HEK293 (cell line): ENCODE measurements at regions not wholly inside any gene's neighbourhood (a gene's known extent, or its start where the extent isn't known, plus 50 kb on each side); places are given as distances from the start of the nearest gene placed in this dataset.

Experiments used
- CTCF ChIA-PET: fragments of 350-600 bp; formaldehyde crosslinking; extraction: SDS; loops from one replicate; lab custom pipeline; 2021; ENCODE audit warnings: antibody characterized with exemption; lab: Yijun Ruan, JAX
- POLR2A ChIA-PET: fragments of 300-600 bp; formaldehyde crosslinking; extraction: SDS; loops from one replicate; lab custom pipeline; 2020; ENCODE audit warnings: antibody characterized with exemption, inconsistent platforms; lab: Yijun Ruan, JAX
- H3K27ac ChIP-seq: fragments of 200-500 bp; sonication (Bioruptor generic); 2 replicates; pipeline ENCODE4 v1.5.1; 2014; ENCODE audit warnings: low read depth, low read length, control low read depth, inconsistent platforms; ENCODE audit errors: extremely low read depth
- H3K36me3 ChIP-seq, 2 experiments: fragments of 200-500 bp in 1 of 2; sonication (Bioruptor generic) in 1 of 2; 1 replicate in 1 of 2; 2 replicates in 1 of 2; pipeline ENCODE4 v1.5.1; 2014 to 2017; ENCODE audit warnings: inconsistent platforms in 2 of 2, low read length in 2 of 2; ENCODE audit not compliant: control insufficient read depth in 2 of 2, insufficient read depth in 1 of 2
- H3K4me1 ChIP-seq: fragments of 200-500 bp; sonication (Bioruptor generic); 2 replicates; pipeline ENCODE4 v1.5.1; 2014; ENCODE audit warnings: mild to moderate bottlenecking, low read length, inconsistent platforms; ENCODE audit not compliant: control insufficient read depth, insufficient read depth
- H3K4me3 ChIP-seq: 2 replicates; pipeline ENCODE4 v1.5.1; 2011; ENCODE audit warnings: low read depth, mild to moderate bottlenecking, control low read depth, low read length, moderate library complexity
- H3K9me3 ChIP-seq: fragments of 200-500 bp; sonication (Bioruptor generic); 2 replicates; pipeline ENCODE4 v1.5.1; 2014; ENCODE audit warnings: low read depth, low read length, inconsistent platforms; ENCODE audit not compliant: control insufficient read depth, insufficient read depth
- EGR2 ChIP-seq: fragments of 450-650 bp; formaldehyde crosslinking; IDR thresholded peaks from 2 replicates; pipeline ENCODE4 v1.5.1; 2016; ENCODE audit warnings: low read depth, missing biosample characterization, missing genetic modification characterization
- GLI2 ChIP-seq: fragments of 450-650 bp; formaldehyde crosslinking; IDR thresholded peaks from 2 replicates; pipeline ENCODE4; 2017; ENCODE audit warnings: missing biosample characterization, missing genetic modification characterization, low read depth, borderline replicate concordance
- HOXC10 ChIP-seq: sonication (generic); formaldehyde crosslinking; IDR thresholded peaks from 2 replicates; pipeline ENCODE4 v1.8.1; 2023; ENCODE audit warnings: mild to moderate bottlenecking, missing genetic modification reagents
- KLF16 ChIP-seq: fragments of 450-650 bp; formaldehyde crosslinking; IDR thresholded peaks from 2 replicates; pipeline ENCODE4 v1.5.1; 2017; ENCODE audit warnings: missing biosample characterization, missing genetic modification characterization
- KLF17 ChIP-seq: fragments of 450-650 bp; formaldehyde crosslinking; IDR thresholded peaks from 2 replicates; pipeline ENCODE4 v1.5.1; 2016; ENCODE audit warnings: missing biosample characterization, missing genetic modification characterization
- OVOL3 ChIP-seq: fragments of 450-650 bp; formaldehyde crosslinking; IDR thresholded peaks from 2 replicates; pipeline ENCODE4 v1.5.1; 2016; ENCODE audit warnings: missing biosample characterization, missing genetic modification characterization
- PRDM1 ChIP-seq: fragments of 450-650 bp; formaldehyde crosslinking; IDR thresholded peaks from 2 replicates; pipeline ENCODE4; 2016; ENCODE audit warnings: missing biosample characterization, missing genetic modification characterization
- ZBTB1 ChIP-seq: fragments of 450-650 bp; formaldehyde crosslinking; IDR thresholded peaks from 2 replicates; pipeline ENCODE4 v1.5.1; 2016; ENCODE audit warnings: missing biosample characterization, missing genetic modification characterization
- ZBTB17 ChIP-seq: fragments of 450-650 bp; formaldehyde crosslinking; IDR thresholded peaks from 2 replicates; pipeline ENCODE4 v1.5.1; 2016; ENCODE audit warnings: missing biosample characterization, missing genetic modification characterization
- ZFHX2 ChIP-seq: fragments of 450-650 bp; formaldehyde crosslinking; conservative IDR thresholded peaks from 2 replicates; pipeline ENCODE4 v1.5.1; 2016; ENCODE audit warnings: missing biosample characterization, missing genetic modification characterization
- ZNF114 ChIP-seq: fragments of 450-650 bp; formaldehyde crosslinking; IDR thresholded peaks from 2 replicates; pipeline ENCODE4 v1.5.0; 2017; ENCODE audit warnings: missing biosample characterization, missing genetic modification characterization
- ZNF155 ChIP-seq: fragments of 450-650 bp; formaldehyde crosslinking; IDR thresholded peaks from 2 replicates; pipeline ENCODE4 v1.5.1; 2016; ENCODE audit warnings: missing biosample characterization, missing genetic modification characterization
- ZNF16 ChIP-seq: fragments of 450-650 bp; formaldehyde crosslinking; IDR thresholded peaks from 2 replicates; pipeline ENCODE4 v1.5.1; 2016; ENCODE audit warnings: low read depth, missing biosample characterization, missing genetic modification characterization
- ZNF175 ChIP-seq: fragments of 450-650 bp; formaldehyde crosslinking; IDR thresholded peaks from 2 replicates; pipeline ENCODE4 v1.5.1; 2016; ENCODE audit warnings: missing biosample characterization, missing genetic modification characterization
- ZNF184 ChIP-seq: fragments of 450-650 bp; IDR thresholded peaks from 2 replicates; pipeline ENCODE4 v1.5.1; 2018; ENCODE audit warnings: missing biosample characterization, mild to moderate bottlenecking, missing genetic modification characterization
- ZNF23 ChIP-seq: fragments of 450-650 bp; formaldehyde crosslinking; IDR thresholded peaks from 2 replicates; pipeline ENCODE4 v1.5.1; 2016; ENCODE audit warnings: missing biosample characterization, missing genetic modification characterization, borderline replicate concordance
- ZNF266 ChIP-seq: fragments of 450-650 bp; formaldehyde crosslinking; IDR thresholded peaks from 2 replicates; pipeline ENCODE4 v1.5.1; 2016; ENCODE audit warnings: missing biosample characterization, missing genetic modification characterization, low read depth
- ZNF280C ChIP-seq: fragments of 450-650 bp; formaldehyde crosslinking; IDR thresholded peaks from 2 replicates; pipeline ENCODE4 v1.5.1; 2016; ENCODE audit warnings: missing biosample characterization, missing genetic modification characterization
- ZNF292 ChIP-seq: fragments of 450-650 bp; formaldehyde crosslinking; IDR thresholded peaks from 2 replicates; pipeline ENCODE4 v1.5.1; 2016; ENCODE audit warnings: low read depth, missing biosample characterization, missing genetic modification characterization, borderline replicate concordance
- ZNF335 ChIP-seq: fragments of 450-650 bp; formaldehyde crosslinking; conservative IDR thresholded peaks from 2 replicates; pipeline ENCODE4 v1.5.1; 2016; ENCODE audit warnings: missing biosample characterization, missing genetic modification characterization
- ZNF366 ChIP-seq: fragments of 450-650 bp; formaldehyde crosslinking; conservative IDR thresholded peaks from 2 replicates; pipeline ENCODE4 v1.5.1; 2016; ENCODE audit warnings: missing biosample characterization, missing genetic modification characterization
- ZNF394 ChIP-seq: fragments of 450-650 bp; formaldehyde crosslinking; IDR thresholded peaks from 2 replicates; pipeline ENCODE4 v1.5.1; 2016; ENCODE audit warnings: missing biosample characterization, missing genetic modification characterization, mild to moderate bottlenecking, moderate library complexity, borderline replicate concordance
- ZNF404 ChIP-seq: fragments of 450-650 bp; formaldehyde crosslinking; IDR thresholded peaks from 2 replicates; pipeline ENCODE4 v1.5.1; 2017; ENCODE audit warnings: missing biosample characterization, missing genetic modification characterization
- ZNF658 ChIP-seq: fragments of 450-650 bp; formaldehyde crosslinking; IDR thresholded peaks from 2 replicates; pipeline ENCODE4; 2016; ENCODE audit warnings: missing biosample characterization, missing genetic modification characterization
- ZNF830 ChIP-seq: fragments of 450-650 bp; IDR thresholded peaks from 2 replicates; pipeline ENCODE4 v1.5.0; 2018; ENCODE audit warnings: missing biosample characterization, missing genetic modification characterization, low read depth, mild to moderate bottlenecking, moderate library complexity
- ZNF837 ChIP-seq: fragments of 450-650 bp; formaldehyde crosslinking; IDR thresholded peaks from 2 replicates; pipeline ENCODE4 v1.5.1; 2016; ENCODE audit warnings: missing biosample characterization, missing genetic modification characterization
- TF ChIP-seq, protein P1 (sequence below): IDR thresholded peaks from 2 replicates; pipeline ENCODE4 v1.6.1; 2011; ENCODE audit warnings: mild to moderate bottlenecking, low read depth, low read length, borderline replicate concordance

GRCh38 chr3:117836296-117836695 lies 1126.7 kb downstream of the TUSC7 start:
- H3K9me3 ChIP-seq, result no peaks in the 10 kb centered on the region
- H3K4me1 ChIP-seq, result no peaks in the 10 kb centered on the region
- H3K4me3 ChIP-seq, result no peak overlapping the region
- ChIA-PET POLR2A (no interaction called here), CTCF (no interaction called here)
- H3K27ac ChIP-seq, result no peak overlapping the region
- H3K36me3 ChIP-seq, result no peaks in the 10 kb centered on the region
- TF ChIP-seq ZNF266 (tag by site-specific recombination), result no peak
- TF ChIP-seq ZNF335 (tag by site-specific recombination), result no peak
- TF ChIP-seq EGR2, result no peak
- no peak for TF ChIP-seq ZNF658
- no peak for TF ChIP-seq ZBTB1
- no peak for TF ChIP-seq ZNF114
- no peak for TF ChIP-seq ZNF155 (tag by site-specific recombination)
- no peak for TF ChIP-seq PRDM1 (tag by site-specific recombination)
- TF ChIP-seq KLF17 (tag by site-specific recombination), result no peak
- no peak for TF ChIP-seq GLI2
- TF ChIP-seq ZNF830 (tag by site-specific recombination), result no peak
- TF ChIP-seq ZNF837 (tag by site-specific recombination), result no peak
- TF ChIP-seq ZNF292, result no peak
- TF ChIP-seq ZNF184, result no peak
- TF ChIP-seq HOXC10 (CRISPR knock-in tag), result no peak

DNA sequence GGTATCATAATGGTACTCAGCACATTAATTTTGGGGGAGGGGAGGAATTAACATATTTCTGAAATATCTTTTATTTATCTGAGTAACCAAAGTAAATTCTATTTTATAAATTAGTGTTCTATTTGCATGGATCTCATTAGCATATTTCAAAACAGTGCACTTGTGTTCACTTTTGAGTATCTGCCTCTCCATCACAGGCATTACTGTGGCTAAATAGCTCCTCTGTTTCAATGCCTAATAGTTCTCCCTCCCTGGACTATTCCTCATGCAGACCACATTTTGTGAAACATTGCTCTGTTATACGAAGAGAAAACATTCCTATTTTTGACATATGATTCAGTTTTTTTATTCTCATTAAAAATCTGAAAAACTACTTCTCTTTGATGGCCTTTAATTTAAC lies 1127.8 kb downstream of the TUSC7 start:
- Histone ChIP-seq H3K4me3 (no peak overlapping the region), H3K27ac (no peak overlapping the region), H3K4me1 (peaks cover 3% of the 10 kb centered on the region; the same call in 1 of the 2 replicates), H3K9me3 (no peaks in the 10 kb centered on the region), H3K36me3 (no peaks in the 10 kb centered on the region)
- CTCF ChIA-PET, result no interaction called here
- TF ChIP-seq ZNF394 (no peak), ZBTB17 (tag by site-specific recombination) (no peak), ZNF280C (no peak), KLF16 (no peak), ZNF16 (tag by site-specific recombination) (no peak), ZNF404 (no peak)
- POLR2A ChIA-PET, result no interaction called here

DNA sequence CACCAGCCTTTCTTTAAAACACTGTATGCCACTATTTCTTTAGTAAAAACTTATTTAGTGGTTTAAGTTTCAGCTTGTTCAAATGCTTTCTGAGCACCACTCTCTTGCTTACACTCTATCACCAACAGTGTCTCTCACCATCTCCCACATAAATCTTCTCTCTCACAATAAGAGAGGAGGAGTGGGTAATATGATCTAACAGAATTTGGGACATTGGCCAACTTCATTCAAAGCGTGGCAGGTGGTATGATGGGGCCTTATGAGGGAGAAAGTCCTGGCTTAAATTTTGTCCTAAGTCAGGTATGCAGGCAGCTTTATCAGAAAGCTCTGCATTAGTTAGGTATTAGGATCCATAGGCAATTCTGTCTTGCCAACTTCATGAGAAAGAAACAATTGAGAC lies 1132.5 kb downstream of the TUSC7 start:
- H3K27ac ChIP-seq, result no peak overlapping the region
- H3K36me3 ChIP-seq, result no peaks in the 10 kb centered on the region
- no peak for TF ChIP-seq ZNF23 (tag by site-specific recombination)
- no peak for TF ChIP-seq ZFHX2 (tag by site-specific recombination)
- TF ChIP-seq, protein P1, sequence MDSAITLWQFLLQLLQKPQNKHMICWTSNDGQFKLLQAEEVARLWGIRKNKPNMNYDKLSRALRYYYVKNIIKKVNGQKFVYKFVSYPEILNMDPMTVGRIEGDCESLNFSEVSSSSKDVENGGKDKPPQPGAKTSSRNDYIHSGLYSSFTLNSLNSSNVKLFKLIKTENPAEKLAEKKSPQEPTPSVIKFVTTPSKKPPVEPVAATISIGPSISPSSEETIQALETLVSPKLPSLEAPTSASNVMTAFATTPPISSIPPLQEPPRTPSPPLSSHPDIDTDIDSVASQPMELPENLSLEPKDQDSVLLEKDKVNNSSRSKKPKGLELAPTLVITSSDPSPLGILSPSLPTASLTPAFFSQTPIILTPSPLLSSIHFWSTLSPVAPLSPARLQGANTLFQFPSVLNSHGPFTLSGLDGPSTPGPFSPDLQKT, result no peak
- TF ChIP-seq ZNF366, result no peak
- no peak for TF ChIP-seq ZNF658
- no peak for TF ChIP-seq ZNF175 (tag by site-specific recombination)
- TF ChIP-seq OVOL3, result no peak
- no peaks in the 10 kb centered on the region for H3K9me3 ChIP-seq
- ChIA-PET CTCF (interaction anchor here (0.8 kb wide), 1 partner anchor 8 kb away, joined by 3 read pairs; no protein-coding TSS in a partner anchor), POLR2A (no interaction called here)
- peaks cover 3% of the 10 kb centered on the region; the same call in 1 of the 2 replicates for H3K4me1 ChIP-seq
- H3K4me3 ChIP-seq, result no peak overlapping the region
